ENCODE measurements at regions not wholly inside any gene's neighbourhood (a gene's known extent, or its start where the extent isn't known, plus 50 kb on each side); places are given as distances from the start of the nearest gene placed in this dataset.

- intact Hi-C loops (cut with micrococcal nuclease; ENCODE audit: unreplicated experiment), result no loop called here
- TF ChIP-seq CTCF (conservative IDR thresholded peaks at IDR 0.05; ENCODE audit: low read length), result no peak
- no peak for TF ChIP-seq EZH2phosphoT487 (IDR thresholded peaks at IDR 0.05; ENCODE audit: borderline replicate concordance, low read depth, low read length)
- POLR2A ChIA-PET, result no interaction called here
- no peaks in the 10 kb centered on the region for H3K36me3 ChIP-seq (ENCODE audit: insufficient read depth, low read length)
- no peak overlapping the region for H3K4me3 ChIP-seq (ENCODE audit: low read depth, low read length, poor library complexity, severe bottlenecking)
- H3K27ac ChIP-seq (ENCODE audit: low read depth, low read length, poor library complexity, severe bottlenecking), result no peak overlapping the region
- H3K79me2 ChIP-seq (ENCODE audit: insufficient read depth, low read depth, low read length), result no peaks in the 10 kb centered on the region
- H3K9me2 ChIP-seq (ENCODE audit: insufficient read depth, low read length), result no peaks in the 10 kb centered on the region
- H4K20me1 ChIP-seq (ENCODE audit: insufficient read depth, low read length), result no peaks in the 10 kb centered on the region
- H3K4me1 ChIP-seq (ENCODE audit: insufficient read depth, low read length, poor library complexity, severe bottlenecking), result no peaks in the 10 kb centered on the region
- no peaks in the 10 kb centered on the region for H3K9me3 ChIP-seq (ENCODE audit: low read length)
- DNase-seq (ENCODE audit: low spot score), result no peak
- H2AFZ ChIP-seq (ENCODE audit: low read length), result no peak overlapping the region
- BruUV-seq (replicated peaks), result no TSS peak
- CTCF ChIA-PET (ENCODE audit: unreplicated experiment), result no interaction called here
- no peak overlapping the region for H3K4me2 ChIP-seq (ENCODE audit: low read length)
These were observed 311.6 kb upstream of the PRR16 start for GRCh38 chr5:120152472-120152871.

- H3K27ac ChIP-seq (ENCODE audit: low read depth, low read length, poor library complexity, severe bottlenecking), result no peak overlapping the region
- DNase-seq (ENCODE audit: low spot score), result no peak
- H3K9me3 ChIP-seq (ENCODE audit: low read length), result no peaks in the 10 kb centered on the region
- H3K36me3 ChIP-seq (ENCODE audit: insufficient read depth, low read length), result no peaks in the 10 kb centered on the region
- no peak overlapping the region for H3K4me2 ChIP-seq (ENCODE audit: low read length)
- H3K4me1 ChIP-seq (ENCODE audit: insufficient read depth, low read length, poor library complexity, severe bottlenecking), result no peaks in the 10 kb centered on the region
- POLR2A ChIA-PET, result no interaction called here
- no TSS peak for BruUV-seq (replicated peaks)
- TF ChIP-seq EZH2phosphoT487 (IDR thresholded peaks at IDR 0.05; ENCODE audit: borderline replicate concordance, low read depth, low read length) (no peak), CTCF (conservative IDR thresholded peaks at IDR 0.05; ENCODE audit: low read length) (no peak)
- intact Hi-C loops (cut with micrococcal nuclease; ENCODE audit: unreplicated experiment), result no loop called here
- H3K4me3 ChIP-seq (ENCODE audit: low read depth, low read length, poor library complexity, severe bottlenecking), result no peak overlapping the region
- H2AFZ ChIP-seq (ENCODE audit: low read length), result no peak overlapping the region
- CTCF ChIA-PET (ENCODE audit: unreplicated experiment), result no interaction called here
- no peaks in the 10 kb centered on the region for H4K20me1 ChIP-seq (ENCODE audit: insufficient read depth, low read length)
- H3K79me2 ChIP-seq (ENCODE audit: insufficient read depth, low read depth, low read length), result no peaks in the 10 kb centered on the region
- H3K9me2 ChIP-seq (ENCODE audit: insufficient read depth, low read length), result no peaks in the 10 kb centered on the region
These were observed 311.2 kb upstream of the PRR16 start for GRCh38 chr5:120152931-120153330.

DNA sequence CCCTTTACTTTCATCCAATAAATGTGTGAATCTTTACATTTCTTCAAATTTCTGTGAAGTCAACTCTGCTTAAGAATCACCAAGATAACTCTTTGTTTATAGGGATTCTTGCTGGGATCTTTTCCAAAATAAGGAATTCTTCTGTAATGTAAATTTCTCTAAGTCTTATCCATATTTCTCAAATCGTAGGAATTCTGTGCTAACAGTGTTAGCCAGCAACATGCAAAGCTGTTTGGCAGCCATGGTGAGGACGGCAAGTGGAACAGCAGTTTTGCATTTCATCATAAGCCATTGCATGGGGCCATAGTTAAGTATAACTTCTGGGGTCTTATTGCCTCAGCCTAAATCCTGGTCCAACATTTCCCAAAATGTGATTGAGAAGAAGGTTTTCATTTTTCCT, 310.5 kb upstream of the PRR16 start:
- CTCF ChIA-PET (ENCODE audit: unreplicated experiment), result no interaction called here
- Histone ChIP-seq H3K9me2 (ENCODE audit: insufficient read depth, low read length) (no peaks in the 10 kb centered on the region), H3K79me2 (ENCODE audit: insufficient read depth, low read depth, low read length) (no peaks in the 10 kb centered on the region), H3K27ac (ENCODE audit: low read depth, low read length, poor library complexity, severe bottlenecking) (no peak overlapping the region), H3K4me2 (ENCODE audit: low read length) (no peak overlapping the region), H3K36me3 (ENCODE audit: insufficient read depth, low read length) (no peaks in the 10 kb centered on the region), H3K4me3 (ENCODE audit: low read depth, low read length, poor library complexity, severe bottlenecking) (no peak overlapping the region), H4K20me1 (ENCODE audit: insufficient read depth, low read length) (no peaks in the 10 kb centered on the region), H2AFZ (ENCODE audit: low read length) (no peak overlapping the region), H3K9me3 (ENCODE audit: low read length) (no peaks in the 10 kb centered on the region), H3K4me1 (ENCODE audit: insufficient read depth, low read length, poor library complexity, severe bottlenecking) (no peaks in the 10 kb centered on the region)
- no peak for TF ChIP-seq CTCF (conservative IDR thresholded peaks at IDR 0.05; ENCODE audit: low read length)
- TF ChIP-seq EZH2phosphoT487 (IDR thresholded peaks at IDR 0.05; ENCODE audit: borderline replicate concordance, low read depth, low read length), result no peak
- intact Hi-C loops (cut with micrococcal nuclease; ENCODE audit: unreplicated experiment), result no loop called here
- POLR2A ChIA-PET, result no interaction called here
- no peak for DNase-seq (ENCODE audit: low spot score)
- BruUV-seq (replicated peaks), result no TSS peak

Measured in OCI-LY7 (cell line).